Kidney epithelial cell (primary cell): ENCODE measurements at regions not wholly inside any gene's neighbourhood (a gene's known extent, or its start where the extent isn't known, plus 50 kb on each side); places are given as distances from the start of the nearest gene placed in this dataset.

ENCODE experiments used
- DNase-seq: peaks from one replicate; pipeline ENCODE4 v3.0.0-alpha.2; 2010; ENCODE audit warnings: low read depth
- H3K27me3 ChIP-seq: 2 replicates; pipeline ENCODE4 v1.6.0; 2011; ENCODE audit warnings: low read length; ENCODE audit not compliant: control insufficient read depth, insufficient read depth
- H3K36me3 ChIP-seq: 2 replicates; pipeline ENCODE4 v1.5.1; 2011; ENCODE audit warnings: low read length; ENCODE audit not compliant: control insufficient read depth, insufficient read depth
- H3K4me3 ChIP-seq: 2 replicates; pipeline ENCODE4 v1.5.1; 2011; ENCODE audit warnings: low read depth, mild to moderate bottlenecking, control low read depth, low read length
- TF ChIP-seq, protein P1 (sequence below): IDR thresholded peaks from 2 replicates; pipeline ENCODE4 v1.5.1; 2011; ENCODE audit warnings: mild to moderate bottlenecking, moderate library complexity, low read length, control low read depth, inconsistent platforms; ENCODE audit not compliant: insufficient read depth, poor library complexity, severe bottlenecking

DNA sequence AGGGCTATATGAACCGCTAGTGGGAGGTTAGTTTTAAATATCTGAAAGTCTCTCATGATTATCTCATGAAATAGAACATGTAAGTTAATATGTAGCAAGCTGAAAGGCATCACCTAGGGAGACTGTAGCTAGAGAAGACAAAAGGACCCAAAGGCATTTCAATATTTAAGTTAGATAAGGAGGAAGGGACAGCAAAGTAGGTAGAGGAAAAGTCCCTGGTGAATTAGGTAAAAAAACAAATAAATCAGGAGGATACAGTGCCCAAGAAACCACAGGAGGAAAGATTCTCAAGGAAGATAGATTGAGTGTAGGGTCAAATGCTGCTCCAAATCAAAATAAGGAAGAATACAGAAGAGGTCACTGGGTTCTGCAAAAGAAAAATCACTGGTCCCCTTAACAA lies 175.5 kb downstream of the GASK1B start:
- H3K27me3 ChIP-seq = no peaks in the 10 kb centered on the region
- no peak for DNase-seq

GRCh38 chr4:157996061-157997028 lies 176.5 kb downstream of the GASK1B start:
- DNase-seq = no peak
- TF ChIP-seq, protein P1, sequence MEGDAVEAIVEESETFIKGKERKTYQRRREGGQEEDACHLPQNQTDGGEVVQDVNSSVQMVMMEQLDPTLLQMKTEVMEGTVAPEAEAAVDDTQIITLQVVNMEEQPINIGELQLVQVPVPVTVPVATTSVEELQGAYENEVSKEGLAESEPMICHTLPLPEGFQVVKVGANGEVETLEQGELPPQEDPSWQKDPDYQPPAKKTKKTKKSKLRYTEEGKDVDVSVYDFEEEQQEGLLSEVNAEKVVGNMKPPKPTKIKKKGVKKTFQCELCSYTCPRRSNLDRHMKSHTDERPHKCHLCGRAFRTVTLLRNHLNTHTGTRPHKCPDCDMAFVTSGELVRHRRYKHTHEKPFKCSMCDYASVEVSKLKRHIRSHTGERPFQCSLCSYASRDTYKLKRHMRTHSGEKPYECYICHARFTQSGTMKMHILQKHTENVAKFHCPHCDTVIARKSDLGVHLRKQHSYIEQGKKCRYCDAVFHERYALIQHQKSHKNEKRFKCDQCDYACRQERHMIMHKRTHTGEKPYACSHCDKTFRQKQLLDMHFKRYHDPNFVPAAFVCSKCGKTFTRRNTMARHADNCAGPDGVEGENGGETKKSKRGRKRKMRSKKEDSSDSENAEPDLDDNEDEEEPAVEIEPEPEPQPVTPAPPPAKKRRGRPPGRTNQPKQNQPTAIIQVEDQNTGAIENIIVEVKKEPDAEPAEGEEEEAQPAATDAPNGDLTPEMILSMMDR = no peak
- H3K36me3 ChIP-seq = no peaks in the 10 kb centered on the region
- no peaks in the 10 kb centered on the region for H3K27me3 ChIP-seq
- H3K4me3 ChIP-seq = no peak overlapping the region

More for the DNA sequence above, 175.5 kb downstream of the GASK1B start:
- Histone ChIP-seq H3K36me3 (no peaks in the 10 kb centered on the region), H3K4me3 (no peak overlapping the region)
- TF ChIP-seq, protein P1 = no peak

DNA sequence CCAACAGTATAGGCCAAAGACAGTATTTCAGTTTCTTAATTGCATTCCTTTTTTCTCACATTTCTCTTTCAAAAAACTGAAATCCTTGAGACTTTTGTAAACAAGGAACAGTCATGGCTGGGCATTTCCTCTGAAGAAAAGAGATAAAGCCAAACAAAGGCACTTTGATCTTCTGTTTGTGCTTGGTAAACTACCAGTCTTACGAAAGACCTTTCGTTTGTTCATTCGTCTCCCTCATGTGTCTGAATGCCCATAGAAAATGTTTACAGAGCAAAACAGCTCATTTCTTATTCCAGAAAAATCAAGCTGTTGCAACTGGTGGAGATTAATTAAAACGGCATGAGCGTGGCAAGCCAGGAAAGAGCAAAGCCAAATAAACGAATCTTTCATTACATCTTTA lies 178.0 kb downstream of the GASK1B start:
- H3K27me3 ChIP-seq = no peaks in the 10 kb centered on the region
- no peaks in the 10 kb centered on the region for H3K36me3 ChIP-seq
- H3K4me3 ChIP-seq = no peak overlapping the region
- TF ChIP-seq, protein P1 = no peak
- DNase-seq = no peak

GRCh38 chr4:157992948-157993839 lies 179.6 kb downstream of the GASK1B start:
- Histone ChIP-seq H3K4me3 (no peak overlapping the region), H3K36me3 (no peaks in the 10 kb centered on the region), H3K27me3 (no peaks in the 10 kb centered on the region)
- DNase-seq = no peak
- TF ChIP-seq, protein P1 = no peak

DNA sequence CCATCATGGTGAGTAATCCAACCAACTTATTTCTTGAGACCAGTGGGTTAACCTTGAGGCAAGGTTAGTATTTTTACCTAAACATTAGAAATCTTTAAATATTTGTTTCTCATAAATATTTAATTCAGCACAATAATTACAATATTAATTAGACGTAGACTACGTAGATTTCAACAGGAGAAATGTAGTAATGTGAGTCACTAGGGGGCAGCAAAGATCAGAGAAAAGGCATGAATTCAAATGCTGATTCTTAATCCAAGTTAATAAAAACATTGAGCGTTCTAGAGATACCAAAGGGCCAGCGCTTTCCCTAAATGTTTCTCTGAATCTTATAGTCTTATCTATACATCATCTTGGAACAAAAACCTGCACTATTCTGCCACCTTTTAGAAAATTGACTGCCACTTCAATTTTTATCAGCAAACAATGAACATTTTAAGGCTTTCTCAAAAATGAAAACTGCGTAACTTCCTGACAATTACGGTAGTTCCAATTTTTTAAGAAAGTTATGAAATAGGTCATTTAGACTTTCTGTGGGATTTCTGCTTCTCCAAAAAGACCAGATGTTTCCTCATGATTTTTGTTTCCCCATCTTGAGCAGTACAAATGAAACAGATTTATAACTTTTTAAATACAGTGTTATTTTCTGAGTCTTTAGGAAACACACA lies 180.7 kb downstream of the GASK1B start:
- H3K27me3 ChIP-seq = no peaks in the 10 kb centered on the region
- H3K4me3 ChIP-seq = no peak overlapping the region
- TF ChIP-seq, protein P1 = peak; percentile 36
- H3K36me3 ChIP-seq = no peaks in the 10 kb centered on the region
- no peak for DNase-seq
